Heart left ventricle (tissue), 16 donors: ENCODE measurements at regions not wholly inside any gene's neighbourhood (a gene's known extent, or its start where the extent isn't known, plus 50 kb on each side); places are given as distances from the start of the nearest gene placed in this dataset.

Experiments used
- ATAC-seq, 4 donors: fragments of 200-7000 bp; cut with Tn5 transposase; one replicate each; pipeline ENCODE4 v1.9.1; 2020 to 2022; ENCODE audit warnings: moderate library complexity in 4 of 4, mild to moderate bottlenecking in 3 of 4, moderate number of reproducible peaks in 1 of 4
- DNase-seq, 5 donors: peaks; one replicate each; pipeline ENCODE4 v3.0.0-alpha.2; 2020
- H3K27ac ChIP-seq, 12 donors: fragments of 200-600 bp; sonication (generic) in 4 of 12; one replicate each; pipeline versions ENCODE4 v1.5.0 to v1.8.0; 2016 to 2022; ENCODE audit warnings: mild to moderate bottlenecking in 2 of 12
- H3K27me3 ChIP-seq, 9 donors: fragments of 200-600 bp; sonication (generic) in 2 of 9; one replicate each; pipeline versions ENCODE4 v1.5.1 to v1.8.0; 2016 to 2022; ENCODE audit warnings: mild to moderate bottlenecking in 3 of 9
- H3K36me3 ChIP-seq, 9 donors: fragments of 200-600 bp; sonication (generic) in 2 of 9; one replicate each; pipeline versions ENCODE4 v1.5.0 to v1.8.0; 2018 to 2022; ENCODE audit warnings: mild to moderate bottlenecking in 2 of 9
- H3K4me1 ChIP-seq, 12 donors: fragments of 200-600 bp; sonication (generic) in 4 of 12; one replicate each; pipeline versions ENCODE4 v1.5.0 to v1.8.0; 2016 to 2022; ENCODE audit warnings: mild to moderate bottlenecking in 3 of 12
- H3K4me3 ChIP-seq, 12 donors: fragments of 200-600 bp; sonication (generic) in 4 of 12; one replicate each; pipeline versions ENCODE4 v1.5.0 to v1.8.0; 2017 to 2022; ENCODE audit warnings: mild to moderate bottlenecking in 9 of 12, moderate library complexity in 4 of 12
- H3K9me3 ChIP-seq, 12 donors: fragments of 200-600 bp; sonication (generic) in 4 of 12; one replicate each; pipeline versions ENCODE4 v1.5.0 to v1.8.0; 2016 to 2022; ENCODE audit warnings: mild to moderate bottlenecking in 1 of 12
- POLR2A ChIP-seq, 2 donors: fragments of 450-650 bp; IDR thresholded peaks; one replicate each; pipeline ENCODE4 v1.6.1; 2017; ENCODE audit warnings: antibody characterized with exemption in 2 of 2, mild to moderate bottlenecking in 2 of 2, moderate library complexity in 2 of 2
- WGBS, 4 donors: extraction: QIAGEN DNeasy Blood & Tissue Kit in 2 of 4; methylation state at CpG; one replicate each; pipeline versions ENCODE4 v1.1.5 to v1.1.7; 2013 to 2018; 5-methylcytosine and 5-hydroxymethylcytosine counted together
- intact Hi-C, 10 donors: fragments of 100-400 bp; cut with DNase I; formaldehyde crosslinking; loops; one replicate each; pipeline versions ENCODE4 v1.11.1 to v1.14.2; 2022
- TF ChIP-seq, protein P1 (sequence below), 12 donors: fragments of 200-600 bp; sonication (generic) in 4 of 12; IDR thresholded peaks; one replicate each; pipeline versions ENCODE4 v1.5.0 to v1.8.0; 2018 to 2022; ENCODE audit warnings: antibody characterized with exemption in 12 of 12, mild to moderate bottlenecking in 5 of 12
- donor health status: ischemic (EF 13 %, LVEDD 7.1; RV severe dilation, severe dysfunction).
- donor health status: healthy with polysubstance abuse.
- donor health status: DM: no; HTN: yes; CAD: no.
- donor health status: DM: no; HTN: no; CAD: no.
- donor health status: ischemic (EF 25% LVEDD 6.9; RV normal size, moderate dysfunction).
- donor health status: ischemic (EF 25% LVEDD 5.7; RV mildly dilated, moderate dysfunction).
- donor health status: healthy.
- donor health status: DM: yes; HTN: yes; CAD: no.
- donor health status: ischemic (EF 35%, LVEDD 5.7; RV mildly dilated, moderate dysfunction).
- donor health status: nonischemic (EF 11% LVEDD 7.7; RV severe dilation, severe dysfunction).
- donor health status: DM: yes; HTN: yes; CAD: no.
- donor health status: PGD.
- donor health status: ischemic (EF 29% LVEDD 5.4; RV normal size, mild dysfunction).
- donor health status: nonischemic (EF 23%, LVEDD 6.1; RV moderate dilation, normal function).

DNA sequence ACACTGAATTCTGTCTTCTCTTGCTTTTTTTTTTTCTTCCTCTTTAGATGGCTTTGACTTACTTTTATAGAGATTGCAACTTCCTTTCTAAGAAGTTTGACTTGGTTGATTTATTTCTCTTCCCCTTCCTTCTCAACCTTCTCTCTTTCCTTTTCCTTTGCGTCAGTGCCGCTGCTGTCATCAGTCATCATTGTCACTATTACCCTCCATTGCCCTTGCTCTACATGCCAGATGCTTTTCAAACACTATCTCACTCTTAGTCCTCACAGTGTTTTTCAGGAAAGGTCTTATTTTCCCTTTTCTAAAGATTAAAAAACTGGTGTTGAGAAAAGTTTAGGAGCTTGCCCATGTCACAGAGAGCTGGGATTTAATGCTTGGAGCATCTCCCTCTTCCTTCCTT, 74.7 kb upstream of the C11orf87 start:
- 29 to 42% (median 37%) methylated on average over 2 of the region's 2 CpGs for WGBS, 4 donors

DNA sequence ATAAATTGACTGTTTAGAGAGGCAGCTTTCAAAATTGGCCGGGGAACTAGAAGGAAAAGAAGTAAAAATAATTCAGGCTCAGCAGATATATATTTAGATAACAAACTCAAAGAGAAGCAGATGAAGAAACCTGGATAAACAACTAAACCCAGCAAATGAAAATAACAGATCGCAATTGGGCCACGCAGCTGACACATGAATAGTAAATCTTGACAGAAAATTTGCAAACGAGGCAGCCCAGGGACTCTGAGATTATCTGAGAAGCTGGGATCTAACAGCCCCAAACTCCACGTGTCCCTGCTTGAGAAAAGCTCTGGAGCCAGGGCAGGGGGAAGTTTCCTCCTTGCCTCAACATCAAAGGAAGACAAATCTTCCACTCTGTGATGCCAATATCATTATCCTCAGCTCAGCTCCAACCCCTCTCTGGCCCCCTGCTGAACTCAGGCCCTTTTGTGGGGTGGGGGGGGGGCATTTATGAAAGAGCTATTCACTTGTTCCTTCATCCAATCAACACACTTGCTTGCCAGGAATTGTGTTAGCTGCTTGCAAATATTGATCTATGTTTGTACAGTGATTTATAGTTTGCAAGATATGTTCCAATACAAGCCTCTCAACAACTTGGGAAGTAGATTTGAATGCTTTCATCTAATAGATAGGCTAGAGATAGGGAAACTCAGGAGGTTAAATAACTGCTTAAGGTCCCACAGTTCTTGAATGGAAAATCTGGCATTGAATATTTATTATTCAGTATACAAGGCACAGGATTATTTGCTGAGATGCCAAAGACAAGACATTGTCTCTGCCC, 72.5 kb upstream of the C11orf87 start:
- H3K4me3 ChIP-seq: no peak overlapping the region
- H3K9me3 ChIP-seq: no peaks in the 10 kb centered on the region
- ATAC-seq: no peak
- H3K27ac ChIP-seq: no peak overlapping the region
- no peaks in the 10 kb centered on the region for H3K36me3 ChIP-seq
- H3K27me3 ChIP-seq: no peaks in the 10 kb centered on the region
- WGBS, 4 donors: 64 to 70% (median 69%) methylated on average over 5 of the region's 5 CpGs
- H3K4me1 ChIP-seq: peaks cover 0 to 3% (median 0%) of the 10 kb centered on the region in 12 donors
- DNase-seq: no peak
- intact Hi-C loops: no loop called here
- TF ChIP-seq POLR2A (IDR thresholded peaks at IDR 0.05): no peak
- TF ChIP-seq, protein P1, sequence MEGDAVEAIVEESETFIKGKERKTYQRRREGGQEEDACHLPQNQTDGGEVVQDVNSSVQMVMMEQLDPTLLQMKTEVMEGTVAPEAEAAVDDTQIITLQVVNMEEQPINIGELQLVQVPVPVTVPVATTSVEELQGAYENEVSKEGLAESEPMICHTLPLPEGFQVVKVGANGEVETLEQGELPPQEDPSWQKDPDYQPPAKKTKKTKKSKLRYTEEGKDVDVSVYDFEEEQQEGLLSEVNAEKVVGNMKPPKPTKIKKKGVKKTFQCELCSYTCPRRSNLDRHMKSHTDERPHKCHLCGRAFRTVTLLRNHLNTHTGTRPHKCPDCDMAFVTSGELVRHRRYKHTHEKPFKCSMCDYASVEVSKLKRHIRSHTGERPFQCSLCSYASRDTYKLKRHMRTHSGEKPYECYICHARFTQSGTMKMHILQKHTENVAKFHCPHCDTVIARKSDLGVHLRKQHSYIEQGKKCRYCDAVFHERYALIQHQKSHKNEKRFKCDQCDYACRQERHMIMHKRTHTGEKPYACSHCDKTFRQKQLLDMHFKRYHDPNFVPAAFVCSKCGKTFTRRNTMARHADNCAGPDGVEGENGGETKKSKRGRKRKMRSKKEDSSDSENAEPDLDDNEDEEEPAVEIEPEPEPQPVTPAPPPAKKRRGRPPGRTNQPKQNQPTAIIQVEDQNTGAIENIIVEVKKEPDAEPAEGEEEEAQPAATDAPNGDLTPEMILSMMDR (IDR thresholded peaks at IDR 0.05): no peak

More for the DNA sequence above, 74.7 kb upstream of the C11orf87 start:
- Histone ChIP-seq H3K27me3 (no peaks in the 10 kb centered on the region), H3K27ac (no peak overlapping the region), H3K4me1 (peaks cover 0 to 14% (median 0%) of the 10 kb centered on the region in 12 donors), H3K36me3 (no peaks in the 10 kb centered on the region), H3K9me3 (no peaks in the 10 kb centered on the region), H3K4me3 (no peak overlapping the region)
- intact Hi-C loops: no loop called here
- no peak for TF ChIP-seq POLR2A (IDR thresholded peaks at IDR 0.05)
- TF ChIP-seq, protein P1 (IDR thresholded peaks at IDR 0.05): no peak
- ATAC-seq (peak in 3 of 4 donors; percentile 50 to 65 (median 58)), DNase-seq (peak in 1 of 5 donors; percentile 28)

DNA sequence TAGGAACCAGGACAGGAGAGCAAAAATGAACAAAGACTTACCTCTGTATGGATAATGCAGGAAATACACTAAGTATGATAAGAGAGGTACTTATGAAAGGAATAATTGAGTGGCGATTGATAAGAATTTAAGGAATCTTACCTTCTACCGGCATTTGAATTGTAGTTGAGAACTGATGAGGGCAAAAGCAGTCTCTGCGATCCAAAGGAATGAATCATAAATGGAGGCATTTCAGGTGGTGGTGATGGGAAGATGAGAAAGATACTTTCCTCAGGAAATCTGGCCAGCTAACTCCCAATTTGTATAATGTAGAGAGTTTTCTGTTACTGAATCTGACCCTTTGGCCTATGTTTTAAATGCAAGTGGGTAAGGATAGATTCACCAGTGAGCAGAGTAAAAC, 71.9 kb upstream of the C11orf87 start:
- Histone ChIP-seq H3K27ac (no peak overlapping the region), H3K9me3 (no peaks in the 10 kb centered on the region), H3K27me3 (no peaks in the 10 kb centered on the region), H3K4me1 (peaks cover 0 to 4% (median 0%) of the 10 kb centered on the region in 12 donors), H3K4me3 (no peak overlapping the region), H3K36me3 (no peaks in the 10 kb centered on the region)
- no peak for TF ChIP-seq POLR2A (IDR thresholded peaks at IDR 0.05)
- TF ChIP-seq, protein P1 (IDR thresholded peaks at IDR 0.05): no peak
- intact Hi-C loops: no loop called here
- no peak for DNase-seq
- WGBS, 4 donors: 69 to 75% (median 71%) methylated on average over 3 of the region's 3 CpGs
- no peak for ATAC-seq

DNA sequence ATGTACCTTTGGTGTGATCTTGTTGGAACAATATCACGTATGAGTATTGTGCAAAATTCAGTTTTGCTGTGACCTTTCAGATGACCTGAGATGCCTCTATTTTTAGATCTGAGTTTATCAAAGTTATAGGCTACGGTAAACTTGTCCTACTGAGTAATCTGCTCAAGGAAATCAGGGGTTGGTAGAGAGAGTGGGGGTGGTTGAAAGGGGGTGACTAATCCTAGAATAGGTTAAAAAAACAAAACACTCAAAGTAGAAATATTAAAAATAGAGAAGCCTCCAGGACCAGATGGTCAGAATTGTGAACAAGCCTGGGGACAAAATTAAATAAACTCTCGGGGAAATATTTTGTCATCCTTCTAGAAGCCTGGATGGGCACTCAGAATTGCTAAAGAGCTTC, 59.9 kb upstream of the C11orf87 start:
- Histone ChIP-seq H3K36me3 (no peaks in the 10 kb centered on the region), H3K9me3 (peaks cover 0 to 5% (median 0%) of the 10 kb centered on the region in 12 donors), H3K4me1 (no peaks in the 10 kb centered on the region), H3K27me3 (no peaks in the 10 kb centered on the region), H3K27ac (no peak overlapping the region), H3K4me3 (no peak overlapping the region)
- ATAC-seq (no peak), DNase-seq (no peak)
- WGBS, 4 donors: 25 to 56% (median 37%) methylated on average over 3 of the region's 3 CpGs
- intact Hi-C loops: no loop called here
- no peak for TF ChIP-seq POLR2A (IDR thresholded peaks at IDR 0.05)
- TF ChIP-seq, protein P1 (IDR thresholded peaks at IDR 0.05): no peak
